ENCODE measurements at regions not wholly inside any gene's neighbourhood (a gene's known extent, or its start where the extent isn't known, plus 50 kb on each side); places are given as distances from the start of the nearest gene placed in this dataset.

GRCh38 chr10:121335386-121335925 lies 262.8 kb downstream of the FGFR2 start:
- no peak for TF ChIP-seq GABPA (IDR thresholded peaks at IDR 0.05; ENCODE audit: low read depth)
- TF ChIP-seq RCOR1 (IDR thresholded peaks at IDR 0.05; ENCODE audit: low read length): no peak
- TF ChIP-seq NFIC (IDR thresholded peaks at IDR 0.05; ENCODE audit: borderline replicate concordance): no peak
- no peak for TF ChIP-seq GATA2 (CRISPR knock-in tag; IDR thresholded peaks at IDR 0.05)
- TF ChIP-seq REST (IDR thresholded peaks at IDR 0.05; ENCODE audit: low read depth, low read length): no peak
- no peak for TF ChIP-seq SIN3A (IDR thresholded peaks at IDR 0.05; ENCODE audit: borderline replicate concordance, low read depth, low read length)
- no peak for TF ChIP-seq ZBTB33 (IDR thresholded peaks at IDR 0.05; ENCODE audit: borderline replicate concordance, low read depth)
- no peak for TF ChIP-seq TEAD4 (IDR thresholded peaks at IDR 0.05; ENCODE audit: borderline replicate concordance, insufficient read depth)
- TF ChIP-seq MXI1 (IDR thresholded peaks at IDR 0.05; ENCODE audit: low read depth, low read length): no peak
- ChIA-PET CTCF (interaction anchor here (0.7 kb wide), 1 partner anchor 11 kb away, joined by 3 read pairs; no protein-coding TSS in a partner anchor), POLR2A (no interaction called here)

GRCh38 chr10:121337427-121337826 lies 260.8 kb downstream of the FGFR2 start:
- Histone ChIP-seq H3K9me3 (no peaks in the 10 kb centered on the region), H4K20me1 (ENCODE audit: insufficient read depth) (no peaks in the 10 kb centered on the region), H3K36me3 (replicated peaks in 1 of 2; ENCODE audit: control insufficient read depth in 1 of 2, insufficient read depth in 2 of 2, low read length in 1 of 2) (no peaks in the 10 kb centered on the region), H3K9ac (no peak overlapping the region), H3K4me3 (ENCODE audit: low read depth in 2 of 2, low read length in 1 of 2) (no peak overlapping the region), H3K27ac (ENCODE audit: low read depth in 2 of 2, low read length in 1 of 2) (no peak overlapping the region), H3K4me2 (no peak overlapping the region), H2AFZ (ENCODE audit: low read depth) (no peak overlapping the region), H3K4me1 (ENCODE audit: control insufficient read depth in 1 of 2, insufficient read depth in 2 of 2, low read depth in 1 of 2, low read length in 1 of 2) (no peaks in the 10 kb centered on the region), H3K27me3 (ENCODE audit: insufficient read depth) (no peaks in the 10 kb centered on the region), H3F3A (replicated peaks; ENCODE audit: insufficient read depth) (no peaks in the 10 kb centered on the region), H3K9me2 (no peaks in the 10 kb centered on the region), H3K79me2 (ENCODE audit: insufficient read depth) (no peaks in the 10 kb centered on the region)
- POLR2A ChIA-PET: no interaction called here
- CTCF ChIA-PET: interaction anchor here (0.9 kb wide), 1 partner anchor 400 kb away, joined by 3 read pairs; no protein-coding TSS in a partner anchor
- DNase-seq: no peak
- 24% methylated on average over 5 of the region's 5 CpGs for WGBS (ENCODE audit: low lambda C conversion rate)
- TF ChIP-seq TAF1 (IDR thresholded peaks at IDR 0.05; ENCODE audit: borderline replicate concordance, low read depth, low read length): no peak
- no peak for TF ChIP-seq GATA2 (CRISPR knock-in tag; IDR thresholded peaks at IDR 0.05)
- TF ChIP-seq ELF1 (IDR thresholded peaks at IDR 0.05): no peak
- no peak for TF ChIP-seq FOSL2 (IDR thresholded peaks at IDR 0.05; ENCODE audit: borderline replicate concordance, low read depth)
- no peak for TF ChIP-seq JUND (IDR thresholded peaks at IDR 0.05)
- TF ChIP-seq USF2 (IDR thresholded peaks at IDR 0.05; ENCODE audit: borderline replicate concordance, low read depth, low read length): no peak
- TF ChIP-seq ZBTB33 (IDR thresholded peaks at IDR 0.05; ENCODE audit: borderline replicate concordance, low read depth): no peak
- no peak for TF ChIP-seq CTCF (IDR thresholded peaks at IDR 0.05)
- TF ChIP-seq MEF2A (IDR thresholded peaks at IDR 0.05; ENCODE audit: borderline replicate concordance, low read depth): no peak

More at GRCh38 chr10:121335386-121335925, 262.8 kb downstream of the FGFR2 start:
- no peak overlapping the region for H3K4me3 ChIP-seq (ENCODE audit: low read depth in 2 of 2, low read length in 1 of 2)
- H2AFZ ChIP-seq (ENCODE audit: low read depth): no peak overlapping the region
- no peaks in the 10 kb centered on the region for H4K20me1 ChIP-seq (ENCODE audit: insufficient read depth)
- DNase-seq: no peak
- H3F3A ChIP-seq (replicated peaks; ENCODE audit: insufficient read depth): no peaks in the 10 kb centered on the region
- H3K27ac ChIP-seq (ENCODE audit: low read depth in 2 of 2, low read length in 1 of 2): no peak overlapping the region
- no peaks in the 10 kb centered on the region for H3K4me1 ChIP-seq (ENCODE audit: control insufficient read depth in 1 of 2, insufficient read depth in 2 of 2, low read depth in 1 of 2, low read length in 1 of 2)
- WGBS (ENCODE audit: low lambda C conversion rate): 31% methylated on average over 7 of the region's 7 CpGs
- H3K9me3 ChIP-seq: no peaks in the 10 kb centered on the region
- no peaks in the 10 kb centered on the region for H3K27me3 ChIP-seq (ENCODE audit: insufficient read depth)
- no peaks in the 10 kb centered on the region for H3K9me2 ChIP-seq
- H3K9ac ChIP-seq: no peak overlapping the region
- H3K79me2 ChIP-seq (ENCODE audit: insufficient read depth): no peaks in the 10 kb centered on the region
- no peak overlapping the region for H3K4me2 ChIP-seq
- no peaks in the 10 kb centered on the region for H3K36me3 ChIP-seq (replicated peaks in 1 of 2; ENCODE audit: control insufficient read depth in 1 of 2, insufficient read depth in 2 of 2, low read length in 1 of 2)

Measured in SK-N-SH (cell line).